HUDEP-2 (cell line): ENCODE measurements at regions not wholly inside any gene's neighbourhood (a gene's known extent, or its start where the extent isn't known, plus 50 kb on each side); places are given as distances from the start of the nearest gene placed in this dataset.

ENCODE experiments used
- DNase-seq, 76 experiments: peaks; one replicate each; lab custom pipeline; 2025; ENCODE audit not compliant: unreplicated experiment in 76 of 76; lab: John Stamatoyannopoulos, UW

- DNase-seq, result no peak
Measured at GRCh38 chr2:193985272-193985671, 1671.8 kb upstream of the SLC39A10 start.

GRCh38 chr2:193980599-193980998 lies 1676.4 kb upstream of the SLC39A10 start:
- no peak for DNase-seq

DNA sequence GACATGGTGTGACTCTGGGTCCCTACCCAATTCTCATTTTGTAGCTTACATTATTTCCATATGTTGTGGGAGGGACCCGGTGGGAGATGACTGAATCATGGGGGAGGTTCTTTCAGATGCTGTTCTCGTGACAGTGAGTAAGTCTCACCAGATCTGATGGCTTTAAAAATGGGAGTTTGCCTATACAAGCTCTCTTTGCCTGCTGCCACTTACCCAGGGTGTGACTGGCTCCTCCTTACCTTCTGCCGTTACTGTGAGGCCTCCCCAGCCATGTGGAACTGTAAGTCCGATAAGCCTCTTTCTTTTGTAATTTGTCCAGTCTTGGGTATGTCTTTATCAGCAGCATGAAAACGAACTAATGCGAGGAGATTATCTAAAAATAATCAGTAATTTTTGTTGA lies 1683.2 kb upstream of the SLC39A10 start:
- DNase-seq, result peak in 22 of 76 experiments; percentile 1 to 88 (median 40)

DNA sequence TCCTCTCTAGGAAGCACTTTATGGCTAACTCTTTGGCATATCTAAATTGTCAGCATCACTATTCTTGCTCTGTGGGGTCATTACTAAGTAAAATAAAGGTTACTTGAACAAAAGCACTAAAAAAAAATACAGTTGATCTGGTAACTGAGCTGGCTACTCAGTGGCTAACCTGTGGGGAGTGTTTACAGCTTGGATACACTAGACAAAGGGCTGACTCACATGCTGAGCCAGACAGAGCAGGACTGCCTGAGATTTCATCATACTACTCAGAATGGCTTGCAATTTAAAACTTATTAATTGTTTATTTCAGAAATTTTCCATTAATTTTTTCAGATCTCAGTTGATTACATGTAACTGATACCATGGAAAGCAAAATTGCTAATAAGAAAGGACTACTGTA lies 1690.4 kb upstream of the SLC39A10 start:
- no peak for DNase-seq

GRCh38 chr2:193965263-193965662 lies 1691.8 kb upstream of the SLC39A10 start:
- DNase-seq, result no peak

- DNase-seq, result peak in 8 of 76 experiments; percentile 1 to 43 (median 4)
Measured at GRCh38 chr2:193963472-193964119, 1693.4 kb upstream of the SLC39A10 start.

DNA sequence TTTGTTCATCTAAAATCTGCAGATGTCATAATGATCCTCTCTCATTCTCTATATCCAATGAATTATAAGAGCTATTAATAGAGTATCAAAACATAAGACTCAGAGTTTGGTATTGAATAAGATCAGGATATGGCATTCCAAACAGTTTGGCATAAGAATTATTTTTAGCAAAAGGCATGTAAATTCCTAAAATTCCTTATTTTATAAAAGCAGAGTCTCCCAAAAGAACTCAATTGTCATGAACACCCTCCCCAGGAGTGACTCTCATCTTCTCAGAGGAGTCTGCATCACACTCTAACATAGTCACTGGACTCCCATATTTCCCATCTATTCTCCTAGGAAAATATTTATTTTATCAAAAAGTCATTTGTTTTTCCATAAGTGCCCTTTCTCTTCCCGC lies 1710.2 kb upstream of the SLC39A10 start:
- no peak for DNase-seq

- no peak for DNase-seq
Measured at GRCh38 chr2:193943406-193943960, 1713.5 kb upstream of the SLC39A10 start.

- no peak for DNase-seq
Measured at GRCh38 chr2:193935114-193935513, 1721.9 kb upstream of the SLC39A10 start.

GRCh38 chr2:193929131-193929530 lies 1727.9 kb upstream of the SLC39A10 start:
- DNase-seq, result peak in 3 of 76 experiments; percentile 2 to 4 (median 3)

- DNase-seq, result peak in 1 of 76 experiments; percentile 1
Measured at GRCh38 chr2:193907561-193907960, 1712.8 kb upstream of the TMEFF2 start.

- DNase-seq, result no peak
Measured at GRCh38 chr2:193900292-193900691, 1705.6 kb upstream of the TMEFF2 start.

DNA sequence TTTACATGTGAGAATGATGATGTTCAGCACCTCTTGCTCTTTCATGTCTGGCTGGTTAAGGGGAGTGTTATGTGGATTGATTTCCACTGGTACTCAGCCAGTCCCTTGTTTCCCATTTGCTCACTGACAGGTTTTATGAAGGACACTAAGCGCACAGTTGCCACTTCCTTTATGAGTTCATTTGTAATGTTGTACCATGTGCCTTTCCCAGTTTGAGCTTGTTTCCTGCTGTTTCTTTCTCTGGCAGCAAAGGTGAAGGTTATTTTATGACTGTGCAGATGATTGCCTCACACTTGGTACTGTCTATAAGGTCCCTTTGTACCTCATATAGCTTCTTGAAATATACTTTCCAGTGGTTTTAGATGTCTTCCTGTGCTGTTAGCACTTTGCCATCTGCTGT lies 1700.5 kb upstream of the TMEFF2 start:
- no peak for DNase-seq

DNA sequence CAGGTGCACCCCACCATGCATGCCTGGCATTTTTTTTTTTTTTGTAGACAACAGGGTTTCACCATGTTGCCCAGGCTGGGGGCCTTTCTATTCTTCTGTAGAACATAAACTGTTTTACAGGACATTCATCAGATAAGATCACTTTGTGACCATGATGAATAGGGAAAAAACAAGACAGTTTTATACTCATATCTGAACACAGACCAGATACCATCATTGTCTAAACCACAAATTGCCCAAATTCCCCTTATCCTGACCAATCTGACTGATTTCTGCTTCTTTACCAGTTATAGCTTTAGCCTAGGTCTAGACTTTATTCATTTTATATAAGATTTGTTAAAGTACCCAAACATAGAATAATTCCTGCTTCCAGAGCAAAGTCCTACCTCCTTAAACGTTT lies 1699.3 kb upstream of the TMEFF2 start:
- DNase-seq, result no peak

DNA sequence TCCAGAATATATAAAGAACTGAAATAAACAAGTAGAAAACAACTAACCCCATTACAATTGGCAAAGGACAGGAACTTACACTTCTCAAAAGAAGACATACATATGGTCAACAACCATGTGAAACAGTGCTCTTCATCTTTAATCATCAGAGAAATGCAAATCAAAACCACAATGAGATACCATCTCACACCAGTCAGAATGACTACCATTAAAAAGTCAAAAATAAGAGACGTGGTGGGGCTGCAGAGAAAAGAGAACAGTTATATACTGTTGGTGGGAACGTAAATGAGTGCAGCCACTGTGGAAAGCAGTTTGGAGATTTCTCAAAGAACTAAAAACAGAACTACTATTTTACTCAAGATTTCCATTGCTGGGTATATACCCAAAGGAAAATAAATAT lies 1696.3 kb upstream of the TMEFF2 start:
- DNase-seq, result no peak

GRCh38 chr2:193885419-193885818 lies 1690.7 kb upstream of the TMEFF2 start:
- peak in 3 of 76 experiments; percentile 1 to 4 (median 2) for DNase-seq

- no peak for DNase-seq
Measured at GRCh38 chr2:193883820-193884219, 1689.1 kb upstream of the TMEFF2 start.

DNA sequence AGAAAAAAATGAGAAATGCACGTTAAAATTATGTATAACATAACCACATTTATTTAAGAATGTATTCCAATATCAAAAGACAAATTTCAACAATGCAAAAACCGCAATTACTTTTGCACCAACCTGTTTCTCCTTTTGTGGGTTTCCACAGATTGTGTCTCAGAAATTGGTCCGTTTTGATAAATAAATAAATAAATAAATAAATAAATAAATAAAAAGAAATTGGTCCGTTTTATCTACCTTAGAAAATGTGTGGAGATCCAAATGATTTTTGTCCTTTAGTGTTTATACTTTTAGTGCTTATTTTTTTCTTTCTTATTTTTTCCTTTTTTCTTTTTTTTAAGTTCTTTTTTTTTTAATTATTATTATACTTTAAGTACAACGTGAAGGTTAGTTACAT lies 1682.2 kb upstream of the TMEFF2 start:
- no peak for DNase-seq

DNA sequence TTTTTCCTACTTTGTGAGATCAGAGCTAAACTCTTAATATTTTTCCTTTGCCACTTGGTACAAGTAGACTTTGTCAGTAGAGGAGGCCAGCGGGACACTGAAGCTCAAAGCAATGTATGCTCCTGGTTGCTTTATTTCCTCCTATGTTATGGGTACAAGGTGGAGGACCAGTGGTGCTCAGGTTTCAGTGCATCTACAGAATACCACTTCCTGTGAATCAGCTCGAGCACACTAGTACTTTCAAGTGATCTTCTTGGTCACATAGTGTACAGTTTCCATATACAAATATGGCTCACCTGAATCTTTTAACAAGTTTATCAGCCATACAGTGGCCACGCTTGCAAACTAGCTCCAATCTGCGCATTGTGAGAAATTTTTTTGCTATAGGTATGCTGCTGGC lies 1674.8 kb upstream of the TMEFF2 start:
- DNase-seq, result no peak

- DNase-seq, result no peak
Measured at GRCh38 chr2:193868833-193869232, 1674.1 kb upstream of the TMEFF2 start.

DNA sequence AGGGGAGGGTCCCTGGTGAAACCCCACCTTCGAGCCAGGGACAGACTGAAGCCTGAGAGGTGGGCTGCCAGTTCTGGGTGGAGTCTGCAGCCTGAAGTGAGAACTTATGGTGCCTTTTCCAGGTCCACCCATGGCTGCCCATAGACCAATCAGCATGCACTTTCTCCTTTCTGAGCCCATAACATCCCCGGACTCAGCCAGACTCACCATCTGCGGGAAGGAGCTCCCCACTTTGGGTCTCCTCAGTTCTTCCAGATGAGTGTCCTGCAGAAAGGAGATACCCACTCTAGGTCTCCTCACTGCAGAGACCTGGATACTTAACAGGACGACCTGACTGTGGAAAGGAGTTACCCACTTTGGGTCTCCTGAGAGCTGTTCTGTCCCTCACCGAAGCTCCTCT lies 1673.4 kb upstream of the TMEFF2 start:
- no peak for DNase-seq

GRCh38 chr2:193867454-193867853 lies 1672.7 kb upstream of the TMEFF2 start:
- no peak for DNase-seq

DNA sequence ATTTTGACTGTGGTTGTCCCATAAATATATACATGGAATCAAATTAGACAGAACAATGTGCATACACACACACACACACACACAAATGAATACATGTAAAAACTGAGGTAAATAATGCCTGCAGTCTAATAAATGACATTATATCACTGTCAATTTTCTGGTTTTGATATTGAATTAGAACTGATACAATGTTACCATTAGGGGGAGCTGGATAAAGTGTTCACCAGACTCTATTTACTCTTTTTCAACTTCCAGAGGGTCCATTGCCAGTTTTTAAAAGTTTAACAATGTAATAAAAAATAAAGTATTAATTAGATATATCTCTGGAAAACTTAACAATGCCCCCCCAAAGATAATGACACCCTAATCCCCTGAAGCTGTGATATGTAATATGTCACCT lies 1666.8 kb upstream of the TMEFF2 start:
- DNase-seq, result no peak
